Lower leg skin (tissue), 3 donors: ENCODE measurements at regions not wholly inside any gene's neighbourhood (a gene's known extent, or its start where the extent isn't known, plus 50 kb on each side); places are given as distances from the start of the nearest gene placed in this dataset.

Experiments used
- CTCF ChIP-seq, 3 donors: fragments of 450-650 bp; IDR thresholded peaks; one replicate each; pipeline ENCODE4 v1.5.1; 2016; ENCODE audit warnings: antibody characterized with exemption in 3 of 3, mild to moderate bottlenecking in 3 of 3, moderate library complexity in 2 of 3
- POLR2A ChIP-seq, 2 donors: fragments of 450-650 bp; IDR thresholded peaks; one replicate each; pipeline ENCODE4 v1.6.1; 2016 to 2017; ENCODE audit warnings: antibody characterized with exemption in 2 of 2, mild to moderate bottlenecking in 1 of 2, moderate library complexity in 1 of 2

- TF ChIP-seq CTCF (IDR thresholded peaks at IDR 0.05) (no peak), POLR2A (IDR thresholded peaks at IDR 0.05) (no peak)
Observed at GRCh38 chr2:54406031-54406430, 50.1 kb upstream of the SPTBN1 start.
